Loucy (cell line): ENCODE measurements at regions not wholly inside any gene's neighbourhood (a gene's known extent, or its start where the extent isn't known, plus 50 kb on each side); places are given as distances from the start of the nearest gene placed in this dataset.

ENCODE experiments used
- H2AFZ ChIP-seq: fragments of 200-600 bp; sonication (generic); 2 replicates; pipeline ENCODE4 v1.6.0; 2016; ENCODE audit warnings: antibody characterized with exemption, mild to moderate bottlenecking, low read length, moderate library complexity
- H3F3A ChIP-seq: fragments of 200-600 bp; 2 replicates; pipeline ENCODE4 v1.6.0; 2016; ENCODE audit warnings: antibody characterized with exemption, low read depth, mild to moderate bottlenecking
- H3K27me3 ChIP-seq: fragments of 200-600 bp; sonication (generic); 2 replicates; pipeline ENCODE4 v1.6.1; 2014; ENCODE audit warnings: low read length, mild to moderate bottlenecking; ENCODE audit not compliant: insufficient read depth, poor library complexity, severe bottlenecking
- H3K36me3 ChIP-seq: fragments of 200-600 bp; sonication (generic); 2 replicates; pipeline ENCODE4 v1.6.1; 2016; ENCODE audit warnings: low read length; ENCODE audit not compliant: insufficient read depth
- H3K4me1 ChIP-seq: fragments of 200-600 bp; sonication (generic); 2 replicates; pipeline ENCODE4 v1.5.1; 2014; ENCODE audit warnings: low read length, mild to moderate bottlenecking; ENCODE audit not compliant: insufficient read depth, poor library complexity, severe bottlenecking
- H3K4me2 ChIP-seq: fragments of 200-600 bp; sonication (generic); 2 replicates; pipeline ENCODE4 v1.6.0; 2014; ENCODE audit warnings: antibody characterized with exemption, low read length, low read depth, mild to moderate bottlenecking; ENCODE audit not compliant: poor library complexity, severe bottlenecking
- H3K4me3 ChIP-seq: fragments of 200-600 bp; sonication (generic); 2 replicates; pipeline ENCODE4 v1.5.1; 2014; ENCODE audit warnings: low read length, mild to moderate bottlenecking, mixed read lengths; ENCODE audit not compliant: poor library complexity, severe bottlenecking
- H3K79me2 ChIP-seq: fragments of 200-600 bp; sonication (generic); 2 replicates; pipeline ENCODE4 v1.6.1; 2014; ENCODE audit warnings: low read length; ENCODE audit not compliant: insufficient read depth
- H3K9ac ChIP-seq: fragments of 200-600 bp; sonication (generic); 2 replicates; pipeline ENCODE4 v1.6.0; 2014; ENCODE audit warnings: mild to moderate bottlenecking, low read depth, low read length, moderate library complexity; ENCODE audit not compliant: poor library complexity, severe bottlenecking
- H3K9me2 ChIP-seq: fragments of 200-600 bp; sonication (generic); replicated peaks from 2 replicates; pipeline ENCODE4 v1.6.1; 2016; ENCODE audit warnings: low read depth, low read length, mixed read lengths
- H3K9me3 ChIP-seq: fragments of 200-600 bp; sonication (generic); 2 replicates; pipeline ENCODE4 v1.6.1; 2014; ENCODE audit warnings: mild to moderate bottlenecking, antibody characterized with exemption, low read length, low read depth; ENCODE audit not compliant: insufficient read depth
- H4K20me1 ChIP-seq: fragments of 200-600 bp; sonication (generic); 2 replicates; pipeline ENCODE4 v1.6.0; 2014; ENCODE audit warnings: antibody characterized with exemption, low read length, mild to moderate bottlenecking; ENCODE audit not compliant: insufficient read depth, poor library complexity, severe bottlenecking
- EZH2phosphoT487 ChIP-seq: fragments of 200-600 bp; IDR thresholded peaks from 2 replicates; pipeline ENCODE4 v1.6.1; 2018; ENCODE audit warnings: antibody characterized with exemption, mild to moderate bottlenecking, moderate library complexity, borderline replicate concordance
- TF ChIP-seq, protein P1 (sequence below): fragments of 200-600 bp; sonication (generic); conservative IDR thresholded peaks from 2 replicates; pipeline ENCODE4 v1.5.1; 2014; ENCODE audit warnings: mild to moderate bottlenecking, antibody characterized with exemption, low read length

DNA sequence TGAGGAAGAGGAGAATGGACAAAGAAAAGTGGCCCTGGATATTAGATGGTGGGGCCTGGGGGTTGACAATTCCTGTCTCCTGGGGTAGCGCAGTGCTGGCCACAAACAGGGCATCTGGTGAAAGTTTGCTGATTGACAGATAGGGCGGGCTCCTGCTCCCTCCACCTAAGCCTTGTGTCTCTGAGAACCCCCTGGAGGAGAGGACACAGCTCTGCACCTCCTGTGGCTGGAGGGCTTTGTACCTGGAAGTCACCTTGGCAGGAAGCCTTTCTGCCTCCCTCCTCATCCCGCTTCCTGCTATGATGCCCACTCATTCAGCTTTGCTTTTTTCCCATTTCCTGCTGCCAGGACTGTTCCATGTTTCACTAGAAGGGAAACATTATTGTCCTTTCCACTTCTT is 72.4 kb downstream of the RHOB start:
- Histone ChIP-seq H3F3A (no peaks in the 10 kb centered on the region), H3K9me3 (no peaks in the 10 kb centered on the region), H3K9me2 (no peaks in the 10 kb centered on the region), H3K4me3 (no peak overlapping the region), H4K20me1 (no peaks in the 10 kb centered on the region), H3K36me3 (no peaks in the 10 kb centered on the region), H3K79me2 (no peaks in the 10 kb centered on the region), H2AFZ (no peak overlapping the region), H3K4me2 (no peak overlapping the region), H3K4me1 (peaks cover 25% of the 10 kb centered on the region), H3K27me3 (no peaks in the 10 kb centered on the region), H3K9ac (no peak overlapping the region)
- no peak for TF ChIP-seq EZH2phosphoT487
- TF ChIP-seq, protein P1, sequence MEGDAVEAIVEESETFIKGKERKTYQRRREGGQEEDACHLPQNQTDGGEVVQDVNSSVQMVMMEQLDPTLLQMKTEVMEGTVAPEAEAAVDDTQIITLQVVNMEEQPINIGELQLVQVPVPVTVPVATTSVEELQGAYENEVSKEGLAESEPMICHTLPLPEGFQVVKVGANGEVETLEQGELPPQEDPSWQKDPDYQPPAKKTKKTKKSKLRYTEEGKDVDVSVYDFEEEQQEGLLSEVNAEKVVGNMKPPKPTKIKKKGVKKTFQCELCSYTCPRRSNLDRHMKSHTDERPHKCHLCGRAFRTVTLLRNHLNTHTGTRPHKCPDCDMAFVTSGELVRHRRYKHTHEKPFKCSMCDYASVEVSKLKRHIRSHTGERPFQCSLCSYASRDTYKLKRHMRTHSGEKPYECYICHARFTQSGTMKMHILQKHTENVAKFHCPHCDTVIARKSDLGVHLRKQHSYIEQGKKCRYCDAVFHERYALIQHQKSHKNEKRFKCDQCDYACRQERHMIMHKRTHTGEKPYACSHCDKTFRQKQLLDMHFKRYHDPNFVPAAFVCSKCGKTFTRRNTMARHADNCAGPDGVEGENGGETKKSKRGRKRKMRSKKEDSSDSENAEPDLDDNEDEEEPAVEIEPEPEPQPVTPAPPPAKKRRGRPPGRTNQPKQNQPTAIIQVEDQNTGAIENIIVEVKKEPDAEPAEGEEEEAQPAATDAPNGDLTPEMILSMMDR: no peak

DNA sequence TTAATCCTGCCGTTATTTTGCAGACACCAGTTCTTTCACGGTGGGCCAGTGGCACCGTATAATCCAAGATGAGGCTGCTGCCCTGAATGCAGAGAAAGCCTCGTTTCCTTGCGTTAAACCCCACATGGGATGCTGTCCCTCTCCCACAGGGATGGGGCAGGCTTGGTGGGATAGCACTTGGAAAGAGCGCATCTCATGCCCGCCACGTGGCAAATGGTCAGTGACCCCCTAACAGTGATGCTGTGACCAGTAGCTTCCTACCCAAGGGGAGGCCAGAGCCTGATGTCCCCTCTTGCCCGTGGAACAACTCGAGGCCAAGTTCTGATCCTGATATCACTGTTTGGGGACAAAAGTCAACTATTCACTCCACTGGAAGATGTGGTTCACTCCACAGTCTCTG is 73.3 kb downstream of the RHOB start:
- no peaks in the 10 kb centered on the region for H4K20me1 ChIP-seq
- H3F3A ChIP-seq: no peaks in the 10 kb centered on the region
- H3K9ac ChIP-seq: no peak overlapping the region
- H3K4me3 ChIP-seq: no peak overlapping the region
- no peaks in the 10 kb centered on the region for H3K9me2 ChIP-seq
- no peaks in the 10 kb centered on the region for H3K79me2 ChIP-seq
- H3K4me2 ChIP-seq: no peak overlapping the region
- no peaks in the 10 kb centered on the region for H3K36me3 ChIP-seq
- no peak overlapping the region for H2AFZ ChIP-seq
- no peaks in the 10 kb centered on the region for H3K27me3 ChIP-seq
- TF ChIP-seq, protein P1: no peak
- TF ChIP-seq EZH2phosphoT487: no peak
- peaks cover 33% of the 10 kb centered on the region for H3K4me1 ChIP-seq
- no peaks in the 10 kb centered on the region for H3K9me3 ChIP-seq

DNA sequence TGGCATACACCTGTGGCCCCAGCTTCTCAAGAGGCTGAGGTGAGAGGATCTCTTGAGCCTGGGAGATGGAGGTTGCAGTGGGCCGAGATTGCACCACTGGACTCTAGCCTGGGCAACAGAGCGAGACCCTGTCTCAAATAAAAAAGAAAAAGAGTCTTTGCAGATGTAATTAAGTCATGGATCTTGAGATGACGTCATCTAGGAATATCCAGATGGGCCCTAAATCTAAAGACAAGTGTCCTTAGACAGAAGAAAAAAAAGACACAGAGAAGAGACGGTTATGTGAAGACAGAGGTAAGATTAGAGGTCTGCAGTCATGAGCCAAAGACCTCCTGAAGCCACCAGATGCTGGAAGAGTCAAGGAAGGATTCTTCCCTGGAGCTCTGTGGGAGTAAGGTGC is 74.3 kb downstream of the RHOB start:
- no peak overlapping the region for H3K9ac ChIP-seq
- TF ChIP-seq, protein P1: no peak
- TF ChIP-seq EZH2phosphoT487: no peak

More for the DNA sequence above, 74.3 kb downstream of the RHOB start:
- Histone ChIP-seq H4K20me1 (no peaks in the 10 kb centered on the region), H3K4me2 (no peak overlapping the region), H3K4me1 (peaks cover 44% of the 10 kb centered on the region), H3K4me3 (no peak overlapping the region), H3K9me3 (no peaks in the 10 kb centered on the region), H3K9me2 (no peaks in the 10 kb centered on the region), H3K36me3 (no peaks in the 10 kb centered on the region), H3K27me3 (no peaks in the 10 kb centered on the region), H3K79me2 (no peaks in the 10 kb centered on the region), H3F3A (no peaks in the 10 kb centered on the region), H2AFZ (no peak overlapping the region)
